Osteoblast (primary cell): ENCODE measurements at regions not wholly inside any gene's neighbourhood (a gene's known extent, or its start where the extent isn't known, plus 50 kb on each side); places are given as distances from the start of the nearest gene placed in this dataset.

Experiments used
- DNase-seq: peaks from one replicate; pipeline ENCODE4 v3.0.0; 2011; ENCODE audit warnings: low spot score, mixed read lengths; ENCODE audit not compliant: insufficient read length; ENCODE audit errors: missing footprints
- H2AFZ ChIP-seq: 2 replicates; pipeline ENCODE4 v1.6.0; 2011; ENCODE audit warnings: mild to moderate bottlenecking, low read length
- H3K27ac ChIP-seq: 2 replicates; pipeline ENCODE4 v1.5.1; 2011; ENCODE audit warnings: mild to moderate bottlenecking, low read depth, low read length, moderate library complexity
- H3K27me3 ChIP-seq: 2 replicates; pipeline ENCODE4 v1.6.0; 2012; ENCODE audit warnings: mild to moderate bottlenecking, control low read depth, inconsistent platforms, low read length, moderate library complexity; ENCODE audit not compliant: insufficient read depth
- H3K36me3 ChIP-seq: 2 replicates; pipeline ENCODE4 v1.5.1; 2011; ENCODE audit warnings: mild to moderate bottlenecking, low read length, control low read depth, moderate library complexity; ENCODE audit not compliant: insufficient read depth
- H3K4me1 ChIP-seq: 2 replicates; pipeline ENCODE4 v1.5.1; 2011; ENCODE audit warnings: mild to moderate bottlenecking, low read length, control low read depth, moderate library complexity; ENCODE audit not compliant: insufficient read depth
- H3K4me2 ChIP-seq: 2 replicates; pipeline ENCODE4 v1.6.0; 2011; ENCODE audit warnings: mild to moderate bottlenecking, low read length; ENCODE audit not compliant: insufficient read depth
- H3K4me3 ChIP-seq: fragments of 200-600 bp; sonication (generic); 3 replicates; pipeline ENCODE4 v1.5.1; 2012; ENCODE audit warnings: mild to moderate bottlenecking, low read length, inconsistent platforms; ENCODE audit not compliant: insufficient read depth
- H3K79me2 ChIP-seq: 2 replicates; pipeline ENCODE4 v1.6.0; 2012; ENCODE audit warnings: mild to moderate bottlenecking, low read length, control low read depth, inconsistent platforms; ENCODE audit not compliant: insufficient read depth
- H3K9me3 ChIP-seq: 2 replicates; pipeline ENCODE4 v1.5.1; 2011; ENCODE audit warnings: low read depth, low read length, control low read depth
- H4K20me1 ChIP-seq: 2 replicates; pipeline ENCODE4 v1.6.0; 2012; ENCODE audit warnings: mild to moderate bottlenecking, low read length, control low read depth; ENCODE audit not compliant: insufficient read depth
- TF ChIP-seq, protein P1 (sequence below): IDR thresholded peaks from 2 replicates; pipeline ENCODE4 v1.5.1; 2011; ENCODE audit warnings: mild to moderate bottlenecking, low read depth, low read length, moderate library complexity; ENCODE audit errors: extremely low read depth

DNA sequence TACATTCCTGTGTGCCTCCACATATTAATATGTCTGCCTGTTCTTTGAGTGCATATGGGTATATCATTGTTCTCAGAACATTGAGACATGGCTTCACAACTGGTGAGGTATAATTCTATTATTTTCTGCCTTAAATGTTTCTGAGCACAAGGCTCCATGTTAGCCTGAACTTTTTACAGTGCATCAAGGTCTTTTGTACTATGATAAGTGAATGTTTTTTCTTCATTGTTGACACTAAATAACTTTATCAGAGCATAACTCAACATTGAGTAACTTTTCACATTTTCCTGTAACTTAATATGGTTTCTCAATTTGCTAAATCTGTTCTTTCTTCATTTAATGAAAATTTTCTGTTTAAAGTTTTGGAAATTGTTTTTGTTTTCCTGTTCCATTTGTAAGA is 262.9 kb downstream of the HNMT start:
- DNase-seq = no peak

DNA sequence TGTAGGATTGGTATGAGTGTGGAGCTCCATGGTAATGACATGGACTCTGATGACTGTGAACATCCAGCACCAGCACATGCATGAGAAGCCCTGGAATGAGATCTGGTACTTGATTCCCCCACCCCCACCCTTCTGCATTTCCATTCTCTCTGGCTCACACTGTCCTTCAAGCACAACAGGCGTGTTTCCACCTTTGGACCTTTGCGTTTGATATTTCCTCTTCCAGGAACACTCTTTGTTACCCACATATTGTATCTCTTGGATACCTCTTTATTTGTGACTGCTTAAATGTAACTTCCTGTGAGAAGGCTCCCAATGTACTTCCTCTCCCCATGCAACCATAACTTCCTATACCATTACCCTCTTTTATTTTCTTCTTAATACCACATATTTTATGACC is 263.8 kb downstream of the HNMT start:
- Histone ChIP-seq H3K9me3 (no peaks in the 10 kb centered on the region), H4K20me1 (no peaks in the 10 kb centered on the region), H3K79me2 (no peaks in the 10 kb centered on the region), H3K36me3 (no peaks in the 10 kb centered on the region), H3K4me3 (no peak overlapping the region), H3K27ac (no peak overlapping the region), H3K4me2 (no peak overlapping the region), H3K4me1 (no peaks in the 10 kb centered on the region), H2AFZ (no peak overlapping the region), H3K27me3 (no peaks in the 10 kb centered on the region)
- no peak for DNase-seq
- TF ChIP-seq, protein P1, sequence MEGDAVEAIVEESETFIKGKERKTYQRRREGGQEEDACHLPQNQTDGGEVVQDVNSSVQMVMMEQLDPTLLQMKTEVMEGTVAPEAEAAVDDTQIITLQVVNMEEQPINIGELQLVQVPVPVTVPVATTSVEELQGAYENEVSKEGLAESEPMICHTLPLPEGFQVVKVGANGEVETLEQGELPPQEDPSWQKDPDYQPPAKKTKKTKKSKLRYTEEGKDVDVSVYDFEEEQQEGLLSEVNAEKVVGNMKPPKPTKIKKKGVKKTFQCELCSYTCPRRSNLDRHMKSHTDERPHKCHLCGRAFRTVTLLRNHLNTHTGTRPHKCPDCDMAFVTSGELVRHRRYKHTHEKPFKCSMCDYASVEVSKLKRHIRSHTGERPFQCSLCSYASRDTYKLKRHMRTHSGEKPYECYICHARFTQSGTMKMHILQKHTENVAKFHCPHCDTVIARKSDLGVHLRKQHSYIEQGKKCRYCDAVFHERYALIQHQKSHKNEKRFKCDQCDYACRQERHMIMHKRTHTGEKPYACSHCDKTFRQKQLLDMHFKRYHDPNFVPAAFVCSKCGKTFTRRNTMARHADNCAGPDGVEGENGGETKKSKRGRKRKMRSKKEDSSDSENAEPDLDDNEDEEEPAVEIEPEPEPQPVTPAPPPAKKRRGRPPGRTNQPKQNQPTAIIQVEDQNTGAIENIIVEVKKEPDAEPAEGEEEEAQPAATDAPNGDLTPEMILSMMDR = no peak

More for the DNA sequence above, 262.9 kb downstream of the HNMT start:
- no peak overlapping the region for H3K4me2 ChIP-seq
- no peaks in the 10 kb centered on the region for H4K20me1 ChIP-seq
- H3K4me1 ChIP-seq = no peaks in the 10 kb centered on the region
- H3K27ac ChIP-seq = no peak overlapping the region
- no peaks in the 10 kb centered on the region for H3K9me3 ChIP-seq
- no peaks in the 10 kb centered on the region for H3K27me3 ChIP-seq
- H2AFZ ChIP-seq = no peak overlapping the region
- H3K79me2 ChIP-seq = no peaks in the 10 kb centered on the region
- TF ChIP-seq, protein P1 = no peak
- H3K36me3 ChIP-seq = no peaks in the 10 kb centered on the region
- H3K4me3 ChIP-seq = no peak overlapping the region

DNA sequence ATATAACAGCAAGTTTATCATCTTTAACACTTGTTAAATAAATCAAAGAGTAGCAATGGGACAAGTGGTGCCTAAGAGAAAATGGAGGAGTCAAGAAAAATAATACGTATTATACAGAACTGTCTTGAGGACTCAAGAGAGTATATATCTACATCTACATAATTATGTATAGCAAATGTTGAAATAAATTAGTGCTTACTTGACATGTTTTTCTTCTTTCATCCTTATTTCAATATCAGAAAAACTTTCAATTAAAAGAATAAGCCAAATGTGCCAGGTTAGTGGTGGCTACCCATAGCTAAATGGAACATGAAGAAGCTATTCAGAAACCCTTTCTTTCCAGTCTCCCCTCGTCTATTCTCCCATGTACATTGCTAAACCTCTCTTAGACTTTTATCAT is 267.3 kb upstream of the SPOPL start:
- DNase-seq = peak; percentile 32
- no peak overlapping the region for H2AFZ ChIP-seq
- no peaks in the 10 kb centered on the region for H3K36me3 ChIP-seq
- H4K20me1 ChIP-seq = no peaks in the 10 kb centered on the region
- TF ChIP-seq, protein P1 = no peak
- no peaks in the 10 kb centered on the region for H3K79me2 ChIP-seq
- peaks cover under 1% of the 10 kb centered on the region for H3K4me1 ChIP-seq
- no peaks in the 10 kb centered on the region for H3K27me3 ChIP-seq
- no peak overlapping the region for H3K27ac ChIP-seq
- no peak overlapping the region for H3K4me3 ChIP-seq
- H3K4me2 ChIP-seq = no peak overlapping the region
- H3K9me3 ChIP-seq = no peaks in the 10 kb centered on the region

DNA sequence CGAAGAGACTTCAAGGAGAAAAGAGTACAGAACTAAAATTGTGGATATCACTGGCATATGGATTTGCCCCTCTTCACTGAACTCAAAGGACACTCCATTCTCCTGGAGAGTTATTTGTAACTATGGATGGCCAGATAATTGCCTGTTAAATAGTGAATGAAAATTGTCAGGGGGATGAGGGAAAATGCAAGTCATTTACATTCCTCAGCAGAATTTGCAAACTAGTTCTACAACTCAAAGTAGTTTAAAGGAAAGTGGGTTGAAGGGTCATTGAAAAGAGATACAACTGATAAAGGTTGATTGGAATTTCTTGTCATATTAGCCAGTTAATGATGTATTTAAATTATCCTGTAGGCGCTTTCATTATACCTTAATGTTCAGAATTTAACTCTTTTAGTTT is 266.5 kb upstream of the SPOPL start:
- no peaks in the 10 kb centered on the region for H3K79me2 ChIP-seq
- no peaks in the 10 kb centered on the region for H3K9me3 ChIP-seq
- peaks cover 8% of the 10 kb centered on the region for H3K4me1 ChIP-seq
- H3K4me2 ChIP-seq = no peak overlapping the region
- H3K27ac ChIP-seq = no peak overlapping the region
- no peaks in the 10 kb centered on the region for H3K27me3 ChIP-seq
- no peak overlapping the region for H3K4me3 ChIP-seq
- DNase-seq = no peak
- H4K20me1 ChIP-seq = no peaks in the 10 kb centered on the region
- no peaks in the 10 kb centered on the region for H3K36me3 ChIP-seq
- TF ChIP-seq, protein P1 = no peak
- no peak overlapping the region for H2AFZ ChIP-seq
